GM10248 (cell line): ENCODE measurements at regions not wholly inside any gene's neighbourhood (a gene's known extent, or its start where the extent isn't known, plus 50 kb on each side); places are given as distances from the start of the nearest gene placed in this dataset.

Experiments
- CTCF ChIA-PET: fragments of 300-600 bp; sonication (Branson Sonifier 250); formaldehyde crosslinking; extraction: SDS; loops from one replicate; lab custom pipeline; 2021; ENCODE audit warnings: antibody characterized with exemption; lab: Yijun Ruan, JAX
- POLR2A ChIA-PET: fragments of 350-650 bp; sonication (Branson Sonifier 250); formaldehyde crosslinking; extraction: SDS; loops from one replicate; lab custom pipeline; 2020; ENCODE audit warnings: antibody characterized with exemption; lab: Yijun Ruan, JAX
- DNase-seq: peaks from one replicate; pipeline ENCODE4 v3.0.0; 2012; ENCODE audit errors: extremely low spot score
- TF ChIP-seq, protein P1 (sequence below): IDR thresholded peaks from 2 replicates; pipeline ENCODE4 v1.5.1; 2012; ENCODE audit warnings: mild to moderate bottlenecking, low read depth; ENCODE audit errors: extremely low read depth, missing control alignments, control extremely low read depth

DNA sequence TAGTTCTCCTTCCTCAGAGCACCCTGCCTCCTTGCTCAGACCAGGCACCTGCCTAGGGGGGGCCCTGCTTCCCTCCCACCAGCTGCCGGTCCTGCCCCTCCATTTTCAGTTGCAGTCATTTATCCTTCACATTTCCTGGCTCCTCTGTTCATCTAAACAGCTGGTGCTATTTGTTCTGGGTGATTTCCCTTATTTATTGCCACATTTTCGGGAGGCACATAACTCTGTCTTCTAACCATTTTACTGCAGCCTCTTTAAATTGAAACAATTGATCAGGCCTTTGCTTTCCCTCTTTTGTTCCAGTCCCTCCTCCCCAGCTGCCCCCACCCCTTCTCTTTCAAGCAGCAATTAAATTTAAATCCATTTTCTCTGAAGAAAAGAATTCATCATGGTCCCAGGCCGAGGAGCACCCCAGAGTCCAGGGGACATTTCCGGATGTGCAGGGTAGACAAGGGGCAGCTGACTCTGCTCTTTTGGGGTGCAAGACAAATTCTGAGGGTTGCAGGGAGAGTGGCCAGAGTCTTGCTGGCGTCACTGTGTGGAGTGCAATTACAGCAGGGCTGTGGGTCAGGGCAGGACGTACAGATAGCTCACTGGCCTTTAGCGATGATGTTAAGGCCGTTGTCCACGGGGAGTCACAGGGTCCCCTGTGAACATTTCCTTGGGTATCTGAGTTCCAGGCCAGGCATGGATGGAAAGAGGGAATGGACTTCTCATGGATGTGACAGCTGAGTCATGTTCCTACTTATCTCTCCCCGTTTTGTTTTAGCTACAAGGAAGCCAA, 476.4 kb downstream of the TBC1D22A start:
- TF ChIP-seq, protein P1, sequence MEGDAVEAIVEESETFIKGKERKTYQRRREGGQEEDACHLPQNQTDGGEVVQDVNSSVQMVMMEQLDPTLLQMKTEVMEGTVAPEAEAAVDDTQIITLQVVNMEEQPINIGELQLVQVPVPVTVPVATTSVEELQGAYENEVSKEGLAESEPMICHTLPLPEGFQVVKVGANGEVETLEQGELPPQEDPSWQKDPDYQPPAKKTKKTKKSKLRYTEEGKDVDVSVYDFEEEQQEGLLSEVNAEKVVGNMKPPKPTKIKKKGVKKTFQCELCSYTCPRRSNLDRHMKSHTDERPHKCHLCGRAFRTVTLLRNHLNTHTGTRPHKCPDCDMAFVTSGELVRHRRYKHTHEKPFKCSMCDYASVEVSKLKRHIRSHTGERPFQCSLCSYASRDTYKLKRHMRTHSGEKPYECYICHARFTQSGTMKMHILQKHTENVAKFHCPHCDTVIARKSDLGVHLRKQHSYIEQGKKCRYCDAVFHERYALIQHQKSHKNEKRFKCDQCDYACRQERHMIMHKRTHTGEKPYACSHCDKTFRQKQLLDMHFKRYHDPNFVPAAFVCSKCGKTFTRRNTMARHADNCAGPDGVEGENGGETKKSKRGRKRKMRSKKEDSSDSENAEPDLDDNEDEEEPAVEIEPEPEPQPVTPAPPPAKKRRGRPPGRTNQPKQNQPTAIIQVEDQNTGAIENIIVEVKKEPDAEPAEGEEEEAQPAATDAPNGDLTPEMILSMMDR = no peak
- CTCF ChIA-PET = interaction anchor here (1.6 kb wide), 1 partner anchor 12 kb away, joined by 6 read pairs; no protein-coding TSS in a partner anchor
- DNase-seq = no peak
- POLR2A ChIA-PET = no interaction called here

DNA sequence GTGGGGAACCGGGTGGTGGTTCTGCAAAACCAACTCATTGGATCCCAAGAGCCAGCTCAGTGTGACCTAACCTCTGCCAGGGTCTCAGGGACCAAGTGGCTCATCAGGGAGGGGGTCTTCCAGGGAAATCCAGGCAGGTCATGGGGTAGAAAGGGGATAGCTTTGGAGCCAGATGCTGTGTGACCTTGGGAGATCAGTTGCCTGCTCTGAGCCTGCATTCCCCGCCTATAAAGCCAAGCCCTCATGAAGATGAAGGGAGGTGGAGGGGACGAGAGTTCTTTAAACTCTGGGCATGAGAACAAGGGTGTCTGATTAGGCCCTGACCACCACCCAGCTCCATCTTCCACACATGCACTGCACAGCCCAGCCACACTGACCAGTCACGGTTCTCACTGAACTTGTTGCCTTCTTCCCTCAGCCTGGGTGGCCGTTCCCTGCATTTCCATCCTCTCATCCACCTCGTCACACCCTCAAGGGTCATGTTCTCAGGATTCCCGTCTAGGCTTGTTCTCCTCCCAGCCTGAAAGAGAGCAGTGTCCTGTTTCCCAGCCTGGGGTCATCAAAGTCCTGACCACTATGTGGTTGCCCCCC, 475.5 kb downstream of the TBC1D22A start:
- TF ChIP-seq, protein P1 = no peak
- ChIA-PET CTCF (interaction anchor here (1.6 kb wide), 1 partner anchor 13 kb away, joined by 6 read pairs; no protein-coding TSS in a partner anchor), POLR2A (no interaction called here)
- no peak for DNase-seq

DNA sequence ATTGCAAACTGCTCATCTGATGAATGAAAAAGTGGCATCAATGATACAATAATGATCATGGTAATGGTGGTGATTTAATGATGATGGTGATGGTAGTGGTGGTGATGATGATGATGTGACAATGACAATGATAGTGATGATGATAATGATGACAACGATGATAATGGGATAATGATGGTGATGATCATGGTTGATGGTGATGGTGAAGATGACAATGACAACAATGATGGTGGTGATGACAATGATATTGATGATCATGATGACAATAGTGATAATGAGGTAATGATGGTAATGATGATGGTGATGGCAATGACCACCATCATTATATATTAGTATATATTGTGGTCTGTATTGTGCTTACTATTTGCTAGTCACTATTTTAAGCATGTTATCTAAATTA, 474.3 kb downstream of the TBC1D22A start:
- TF ChIP-seq, protein P1 = no peak
- CTCF ChIA-PET = no interaction called here
- POLR2A ChIA-PET = no interaction called here
- DNase-seq = no peak

DNA sequence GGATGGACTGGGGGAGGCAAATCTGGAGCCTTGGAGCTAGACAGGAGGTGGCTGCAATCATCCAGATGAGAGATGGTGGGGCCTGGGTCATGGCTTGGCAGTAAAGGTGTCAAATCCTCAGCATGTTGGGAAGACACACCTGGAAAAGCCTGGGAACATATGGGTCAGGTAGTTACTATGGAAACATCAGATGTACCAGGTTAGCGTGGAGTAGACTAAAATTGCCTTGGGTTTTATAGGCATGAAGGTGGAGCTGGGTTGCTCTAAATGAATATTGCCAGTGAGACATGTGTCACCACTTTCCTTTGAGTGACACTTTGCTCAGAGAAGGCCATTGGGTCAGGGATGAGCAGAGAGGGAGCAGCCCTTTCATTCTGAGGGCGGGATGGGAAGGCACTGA, 473.7 kb downstream of the TBC1D22A start:
- ChIA-PET POLR2A (no interaction called here), CTCF (interaction anchor here (0.8 kb wide), 1 partner anchor 8 kb away, joined by 3 read pairs; no protein-coding TSS in a partner anchor)
- no peak for DNase-seq
- TF ChIP-seq, protein P1 = no peak

DNA sequence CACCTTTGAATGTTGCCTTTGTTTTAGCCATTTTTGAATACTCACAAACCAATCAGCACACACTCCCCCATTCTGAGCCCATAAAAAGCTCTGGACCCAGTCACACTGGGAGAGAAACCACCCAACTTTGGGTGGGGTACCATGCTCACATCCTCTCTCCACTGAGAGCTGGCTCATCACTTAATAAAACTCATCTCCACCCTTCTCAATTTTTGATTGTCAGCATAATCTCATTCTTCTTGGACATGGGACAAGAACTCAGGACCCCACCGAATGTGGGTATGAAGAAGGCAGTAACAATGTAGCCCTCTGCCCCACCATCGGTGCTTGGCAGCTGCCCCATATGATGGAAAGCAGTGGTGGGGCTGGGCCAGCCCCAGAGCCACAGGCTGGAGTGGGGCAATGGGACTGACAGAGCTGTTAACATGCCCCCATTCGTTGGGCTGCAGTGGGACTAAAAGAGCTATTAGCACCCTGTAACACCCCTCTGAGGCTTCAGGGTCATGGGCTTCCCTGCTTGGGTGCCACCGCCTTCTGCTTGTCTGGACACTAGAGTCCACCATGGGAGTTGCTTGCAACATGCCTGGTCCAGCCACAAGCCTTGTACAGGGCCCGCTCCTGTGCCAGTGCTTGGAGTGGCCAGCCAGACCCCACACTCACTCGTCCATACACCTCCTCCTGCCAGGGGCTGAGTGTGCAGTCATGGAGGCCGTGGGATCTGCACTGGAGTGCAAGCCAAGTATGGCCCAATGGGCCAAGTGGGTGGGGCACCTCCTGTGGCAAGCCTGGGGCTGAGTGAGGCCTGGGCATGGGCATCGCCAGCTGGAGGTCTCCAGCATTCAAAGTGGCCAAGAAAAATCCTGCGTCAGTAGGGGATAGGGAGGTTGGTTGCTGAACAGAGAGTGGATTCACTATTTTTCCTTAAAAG, 471.1 kb downstream of the TBC1D22A start:
- ChIA-PET CTCF (interaction anchor here (0.8 to 1.4 kb wide), 2 partner anchors 8 to 20 kb away, joined by 3 to 4 read pairs; no protein-coding TSS in a partner anchor), POLR2A (no interaction called here)
- TF ChIP-seq, protein P1 = no peak
- no peak for DNase-seq

DNA sequence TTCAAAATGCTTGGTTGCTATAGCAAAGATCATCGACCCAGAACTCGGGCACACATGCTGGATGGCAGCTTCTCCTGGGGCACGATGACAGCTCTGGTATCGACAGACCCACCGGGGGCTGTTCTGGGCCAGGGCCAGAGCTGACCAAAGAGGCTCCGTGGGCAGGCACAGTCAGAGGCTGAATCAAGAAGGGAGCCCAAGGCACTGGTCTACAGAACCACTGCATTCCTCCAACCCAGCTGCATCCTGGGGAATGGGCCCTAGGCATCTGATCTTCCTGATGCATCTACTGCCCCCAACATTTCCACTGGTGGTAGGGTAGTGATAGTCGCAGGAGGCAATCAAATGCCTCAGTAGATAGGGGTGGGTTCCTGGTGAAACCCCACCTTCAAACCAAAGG, 470.3 kb downstream of the TBC1D22A start:
- ChIA-PET POLR2A (no interaction called here), CTCF (interaction anchor here (0.8 kb wide), 1 partner anchor 19 kb away, joined by 3 read pairs; no protein-coding TSS in a partner anchor)
- TF ChIP-seq, protein P1 = no peak
- no peak for DNase-seq
